Gastrocnemius medialis (tissue), 4 donors: ENCODE measurements at regions not wholly inside any gene's neighbourhood (a gene's known extent, or its start where the extent isn't known, plus 50 kb on each side); places are given as distances from the start of the nearest gene placed in this dataset.

Experiments used
- POLR2A ChIP-seq, 2 donors: fragments of 450-650 bp; IDR thresholded peaks; one replicate each; pipeline ENCODE4 v1.6.1; 2017; ENCODE audit warnings: antibody characterized with exemption in 2 of 2, mild to moderate bottlenecking in 2 of 2, moderate library complexity in 2 of 2
- TF ChIP-seq, protein P1 (sequence below), 5 experiments: fragments of 450-650 bp in 3 of 5; fragments of 200-600 bp in 2 of 5; sonication (generic) in 2 of 5; IDR thresholded peaks in 4 of 5; conservative IDR thresholded peaks in 1 of 5; 1 replicate in 4 of 5; 2 replicates in 1 of 5; pipeline ENCODE4 v1.5.1; 2016 to 2019; ENCODE audit warnings: antibody characterized with exemption in 5 of 5, mild to moderate bottlenecking in 3 of 5, moderate library complexity in 3 of 5

DNA sequence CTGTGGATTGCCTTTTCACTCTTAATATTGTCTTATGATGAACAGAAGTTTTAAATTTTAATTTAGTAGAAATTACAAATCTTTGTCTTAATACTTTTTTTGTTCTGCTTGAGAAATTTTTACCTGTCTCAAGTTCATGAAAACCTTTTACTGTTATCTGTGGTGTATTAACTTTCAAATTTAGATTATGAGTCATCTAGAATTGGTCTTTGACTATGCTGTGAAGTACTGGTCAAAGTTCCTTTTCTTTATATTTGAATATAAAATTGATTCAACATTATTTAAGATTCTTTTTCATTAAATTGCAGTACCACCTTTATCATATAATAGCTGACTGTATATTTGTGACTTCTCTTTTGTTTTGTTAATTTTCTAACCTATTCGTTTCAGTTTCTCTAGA is 1385.5 kb upstream of the ZEB2 start:
- TF ChIP-seq, protein P1, sequence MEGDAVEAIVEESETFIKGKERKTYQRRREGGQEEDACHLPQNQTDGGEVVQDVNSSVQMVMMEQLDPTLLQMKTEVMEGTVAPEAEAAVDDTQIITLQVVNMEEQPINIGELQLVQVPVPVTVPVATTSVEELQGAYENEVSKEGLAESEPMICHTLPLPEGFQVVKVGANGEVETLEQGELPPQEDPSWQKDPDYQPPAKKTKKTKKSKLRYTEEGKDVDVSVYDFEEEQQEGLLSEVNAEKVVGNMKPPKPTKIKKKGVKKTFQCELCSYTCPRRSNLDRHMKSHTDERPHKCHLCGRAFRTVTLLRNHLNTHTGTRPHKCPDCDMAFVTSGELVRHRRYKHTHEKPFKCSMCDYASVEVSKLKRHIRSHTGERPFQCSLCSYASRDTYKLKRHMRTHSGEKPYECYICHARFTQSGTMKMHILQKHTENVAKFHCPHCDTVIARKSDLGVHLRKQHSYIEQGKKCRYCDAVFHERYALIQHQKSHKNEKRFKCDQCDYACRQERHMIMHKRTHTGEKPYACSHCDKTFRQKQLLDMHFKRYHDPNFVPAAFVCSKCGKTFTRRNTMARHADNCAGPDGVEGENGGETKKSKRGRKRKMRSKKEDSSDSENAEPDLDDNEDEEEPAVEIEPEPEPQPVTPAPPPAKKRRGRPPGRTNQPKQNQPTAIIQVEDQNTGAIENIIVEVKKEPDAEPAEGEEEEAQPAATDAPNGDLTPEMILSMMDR (IDR thresholded peaks at IDR 0.05 in 4 of 5, conservative IDR thresholded peaks at IDR 0.05 in 1 of 5), result no peak
- TF ChIP-seq POLR2A (IDR thresholded peaks at IDR 0.05), result no peak
